Breast epithelium (tissue), 4 donors: ENCODE measurements at regions not wholly inside any gene's neighbourhood (a gene's known extent, or its start where the extent isn't known, plus 50 kb on each side); places are given as distances from the start of the nearest gene placed in this dataset.

ENCODE experiments used
- DNase-seq, 2 donors: peaks; one replicate each; pipeline ENCODE4 v3.0.0-alpha.2; 2019; ENCODE audit warnings: low spot score in 2 of 2
- H3K27ac ChIP-seq, 2 donors: fragments of 200-600 bp; sonication (generic) in 1 of 2; one replicate each; pipeline ENCODE4 v1.5.1; 2016 to 2019; ENCODE audit warnings: mild to moderate bottlenecking in 1 of 2
- H3K27me3 ChIP-seq, 2 donors: fragments of 200-600 bp; sonication (generic) in 1 of 2; one replicate each; pipeline versions ENCODE4 v1.5.1 to v1.6.0; 2017 to 2019; ENCODE audit warnings: control low read depth in 1 of 2, mild to moderate bottlenecking in 1 of 2
- H3K36me3 ChIP-seq: fragments of 200-600 bp; one replicate; pipeline ENCODE4 v1.5.1; 2019
- H3K4me1 ChIP-seq, 2 donors: fragments of 200-600 bp; sonication (generic); one replicate each; pipeline ENCODE4 v1.5.1; 2016 to 2019; ENCODE audit warnings: control low read depth in 1 of 2
- H3K4me3 ChIP-seq, 3 donors: fragments of 200-600 bp; sonication (generic); 1 replicate in 2 of 3; 2 replicates in 1 of 3; pipeline ENCODE4 v1.5.1; 2016 to 2019; ENCODE audit warnings: mild to moderate bottlenecking in 3 of 3, moderate library complexity in 2 of 3
- H3K9me3 ChIP-seq, 2 donors: fragments of 200-600 bp; sonication (generic) in 1 of 2; one replicate each; pipeline ENCODE4 v1.5.1; 2016 to 2019; ENCODE audit warnings: control low read depth in 1 of 2
- POLR2A ChIP-seq: fragments of 450-650 bp; IDR thresholded peaks from one replicate; pipeline ENCODE4 v1.6.1; 2016; ENCODE audit warnings: antibody characterized with exemption, mild to moderate bottlenecking, moderate library complexity
- POLR2AphosphoS5 ChIP-seq, 3 donors: sonication (generic); formaldehyde crosslinking; IDR thresholded peaks; one replicate each; pipeline ENCODE4 v1.6.1; 2017; ENCODE audit warnings: antibody characterized with exemption in 3 of 3
- intact Hi-C: fragments of 100-400 bp; cut with DNase I; formaldehyde crosslinking; loops from one replicate; pipeline ENCODE4 v1.15.1; 2023; ENCODE audit warnings: low total_unique reads
- TF ChIP-seq, protein P1 (sequence below), 3 donors: fragments of 450-650 bp; IDR thresholded peaks; one replicate each; pipeline ENCODE4 v1.5.1; 2016 to 2017; ENCODE audit warnings: antibody characterized with exemption in 3 of 3, mild to moderate bottlenecking in 3 of 3, moderate library complexity in 3 of 3

DNA sequence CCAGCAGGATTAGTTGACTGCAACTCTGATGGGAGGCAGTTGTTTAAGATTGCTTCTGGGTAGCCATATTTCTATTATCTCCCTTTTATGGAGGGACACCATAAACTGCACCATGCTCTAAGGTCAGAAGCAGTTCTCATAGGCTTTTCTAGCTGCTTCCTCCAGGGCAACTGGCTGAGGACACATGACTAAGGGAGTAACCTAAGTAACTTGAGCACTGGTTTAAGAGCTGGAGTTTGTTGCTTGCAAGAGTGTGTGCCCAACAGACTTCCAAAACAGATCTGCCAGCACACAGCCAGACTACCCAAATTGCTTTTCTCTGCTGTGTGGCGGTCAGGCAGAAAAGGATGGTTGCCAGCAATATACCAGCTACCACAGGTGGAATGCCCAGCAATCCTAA is 111.2 kb upstream of the LHX8 start:
- TF ChIP-seq POLR2AphosphoS5 (IDR thresholded peaks at IDR 0.05) (no peak), POLR2A (no peak)
- TF ChIP-seq, protein P1, sequence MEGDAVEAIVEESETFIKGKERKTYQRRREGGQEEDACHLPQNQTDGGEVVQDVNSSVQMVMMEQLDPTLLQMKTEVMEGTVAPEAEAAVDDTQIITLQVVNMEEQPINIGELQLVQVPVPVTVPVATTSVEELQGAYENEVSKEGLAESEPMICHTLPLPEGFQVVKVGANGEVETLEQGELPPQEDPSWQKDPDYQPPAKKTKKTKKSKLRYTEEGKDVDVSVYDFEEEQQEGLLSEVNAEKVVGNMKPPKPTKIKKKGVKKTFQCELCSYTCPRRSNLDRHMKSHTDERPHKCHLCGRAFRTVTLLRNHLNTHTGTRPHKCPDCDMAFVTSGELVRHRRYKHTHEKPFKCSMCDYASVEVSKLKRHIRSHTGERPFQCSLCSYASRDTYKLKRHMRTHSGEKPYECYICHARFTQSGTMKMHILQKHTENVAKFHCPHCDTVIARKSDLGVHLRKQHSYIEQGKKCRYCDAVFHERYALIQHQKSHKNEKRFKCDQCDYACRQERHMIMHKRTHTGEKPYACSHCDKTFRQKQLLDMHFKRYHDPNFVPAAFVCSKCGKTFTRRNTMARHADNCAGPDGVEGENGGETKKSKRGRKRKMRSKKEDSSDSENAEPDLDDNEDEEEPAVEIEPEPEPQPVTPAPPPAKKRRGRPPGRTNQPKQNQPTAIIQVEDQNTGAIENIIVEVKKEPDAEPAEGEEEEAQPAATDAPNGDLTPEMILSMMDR (IDR thresholded peaks at IDR 0.05), result no peak
- H3K9me3 ChIP-seq, result peaks cover 0 to 6% of the 10 kb centered on the region in 2 donors
- no peak overlapping the region for H3K4me3 ChIP-seq
- no peaks in the 10 kb centered on the region for H3K27me3 ChIP-seq
- DNase-seq, result no peak
- intact Hi-C loops, result no loop called here
- H3K4me1 ChIP-seq, result no peaks in the 10 kb centered on the region
- H3K27ac ChIP-seq, result no peak overlapping the region
- H3K36me3 ChIP-seq, result no peaks in the 10 kb centered on the region

DNA sequence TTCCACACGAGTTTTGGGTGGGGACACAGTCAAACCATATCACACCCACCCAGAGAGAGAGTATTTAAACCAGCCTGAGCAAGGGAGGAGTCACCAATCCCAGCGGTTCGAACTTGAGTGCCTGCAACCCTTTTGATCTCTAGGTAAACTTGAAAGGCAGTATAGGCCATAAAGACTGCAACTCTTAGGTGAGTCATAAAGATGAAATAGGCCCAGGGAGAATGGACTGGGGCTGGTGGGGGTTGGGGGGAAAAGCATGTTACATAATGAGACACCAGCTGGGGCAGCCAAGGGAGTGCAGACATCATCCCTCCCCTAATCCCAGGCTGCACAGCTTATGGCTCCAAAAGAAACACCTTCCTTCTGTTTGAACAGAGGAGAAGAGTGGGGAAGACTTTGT is 99.8 kb upstream of the LHX8 start:
- Histone ChIP-seq H3K27me3 (no peaks in the 10 kb centered on the region), H3K9me3 (peaks cover 11 to 45% of the 10 kb centered on the region in 2 donors), H3K4me3 (no peak overlapping the region), H3K27ac (no peak overlapping the region), H3K4me1 (no peaks in the 10 kb centered on the region), H3K36me3 (no peaks in the 10 kb centered on the region)
- no peak for DNase-seq
- intact Hi-C loops, result no loop called here
- TF ChIP-seq, protein P1 (IDR thresholded peaks at IDR 0.05), result no peak
- TF ChIP-seq POLR2AphosphoS5 (IDR thresholded peaks at IDR 0.05), result no peak
- TF ChIP-seq POLR2A, result no peak

DNA sequence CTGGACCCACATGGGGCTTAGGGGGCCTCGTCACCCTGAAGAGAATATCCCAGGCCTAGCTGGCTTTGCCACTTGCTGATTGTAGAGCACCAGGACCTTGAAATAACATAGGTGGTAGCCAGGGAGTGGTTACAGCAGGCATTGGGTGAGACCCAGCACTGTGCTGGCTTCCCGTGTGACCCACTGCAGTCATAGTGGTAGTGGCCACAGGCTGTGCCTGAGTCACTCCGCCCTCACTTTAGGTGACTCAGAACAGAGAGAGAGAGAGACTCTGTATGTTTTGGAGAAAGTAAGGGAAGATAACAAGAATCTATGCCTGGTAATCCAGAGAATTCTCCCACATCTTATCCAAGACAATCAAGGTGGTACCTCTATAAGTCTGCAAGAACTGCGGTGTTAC is 98.7 kb upstream of the LHX8 start:
- H3K9me3 ChIP-seq, result peaks cover 17 to 56% of the 10 kb centered on the region in 2 donors

DNA sequence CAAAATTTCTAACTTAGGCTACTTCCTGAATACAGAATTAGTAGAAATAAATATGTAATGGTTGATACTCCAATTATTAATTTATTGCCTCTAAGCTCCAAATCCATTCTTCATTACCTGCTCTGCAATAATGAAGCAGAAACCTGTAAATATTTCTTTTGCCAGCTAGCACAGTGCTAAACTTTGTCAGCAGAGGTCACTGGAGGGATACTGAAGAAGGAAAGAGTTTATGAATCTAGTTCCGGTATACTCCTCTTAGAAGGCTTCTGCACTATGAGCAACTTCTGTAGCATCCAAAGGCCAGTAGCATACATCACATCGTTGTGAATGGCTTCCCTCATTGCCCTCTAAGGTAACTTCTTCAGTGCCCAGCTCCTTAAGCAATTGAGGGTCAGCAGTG is 81.0 kb upstream of the LHX8 start:
- no peak overlapping the region for H3K4me3 ChIP-seq
- intact Hi-C loops, result no loop called here
- DNase-seq, result no peak

More for the DNA sequence above, 98.7 kb upstream of the LHX8 start:
- no peaks in the 10 kb centered on the region for H3K36me3 ChIP-seq
- no peak for DNase-seq
- no peak for TF ChIP-seq POLR2AphosphoS5 (IDR thresholded peaks at IDR 0.05)
- TF ChIP-seq, protein P1 (IDR thresholded peaks at IDR 0.05), result no peak
- H3K27ac ChIP-seq, result no peak overlapping the region
- intact Hi-C loops, result no loop called here
- no peaks in the 10 kb centered on the region for H3K27me3 ChIP-seq
- no peaks in the 10 kb centered on the region for H3K4me1 ChIP-seq
- H3K4me3 ChIP-seq, result no peak overlapping the region

DNA sequence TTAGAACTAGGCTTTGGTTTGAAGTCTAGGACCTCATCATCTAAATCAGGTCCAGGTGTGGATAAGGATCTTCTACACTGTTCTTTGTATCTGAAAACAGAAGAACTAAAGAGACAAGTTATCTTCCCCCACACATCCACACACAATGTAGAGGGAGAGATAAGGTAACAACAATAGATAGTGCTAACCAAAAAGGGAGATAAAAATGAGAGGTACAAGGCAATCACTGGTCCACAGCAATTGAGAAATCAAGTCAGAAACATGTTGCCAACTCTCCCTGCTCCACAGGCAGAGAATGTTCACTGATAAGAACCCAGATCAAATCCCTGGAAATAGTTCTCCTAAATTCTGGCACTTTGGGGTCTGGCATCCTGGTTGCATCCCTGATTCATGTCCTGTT is 75.8 kb upstream of the LHX8 start:
- H3K9me3 ChIP-seq, result peaks cover 8 to 27% of the 10 kb centered on the region in 2 donors
- no peak for TF ChIP-seq POLR2A
- TF ChIP-seq, protein P1 (IDR thresholded peaks at IDR 0.05), result no peak
- TF ChIP-seq POLR2AphosphoS5 (IDR thresholded peaks at IDR 0.05), result no peak
- H3K4me1 ChIP-seq, result no peaks in the 10 kb centered on the region
- H3K36me3 ChIP-seq, result no peaks in the 10 kb centered on the region
- intact Hi-C loops, result no loop called here
- H3K4me3 ChIP-seq, result no peak overlapping the region
- H3K27ac ChIP-seq, result no peak overlapping the region
- DNase-seq, result no peak
- H3K27me3 ChIP-seq, result no peaks in the 10 kb centered on the region

More for the DNA sequence above, 81.0 kb upstream of the LHX8 start:
- peaks cover 8 to 15% of the 10 kb centered on the region in 2 donors for H3K9me3 ChIP-seq
- no peaks in the 10 kb centered on the region for H3K27me3 ChIP-seq
- no peak overlapping the region for H3K27ac ChIP-seq
- H3K4me1 ChIP-seq, result no peaks in the 10 kb centered on the region
- TF ChIP-seq POLR2AphosphoS5 (IDR thresholded peaks at IDR 0.05) (no peak), POLR2A (no peak)
- TF ChIP-seq, protein P1 (IDR thresholded peaks at IDR 0.05), result no peak
- no peaks in the 10 kb centered on the region for H3K36me3 ChIP-seq
